8988T (cell line): ENCODE measurements at regions not wholly inside any gene's neighbourhood (a gene's known extent, or its start where the extent isn't known, plus 50 kb on each side); places are given as distances from the start of the nearest gene placed in this dataset.
"Not testable (repeated sequence)": the region's sequence is repeated elsewhere in the genome, so short reads cannot be mapped to it uniquely, and the experiment has no call there.

Experiments
- DNase-seq: peaks from one replicate; pipeline ENCODE4 v3.0.0; 2011

GRCh38 chr11:116328851-116329250 is 443.9 kb downstream of the BUD13 start:
- no peak for DNase-seq

DNA sequence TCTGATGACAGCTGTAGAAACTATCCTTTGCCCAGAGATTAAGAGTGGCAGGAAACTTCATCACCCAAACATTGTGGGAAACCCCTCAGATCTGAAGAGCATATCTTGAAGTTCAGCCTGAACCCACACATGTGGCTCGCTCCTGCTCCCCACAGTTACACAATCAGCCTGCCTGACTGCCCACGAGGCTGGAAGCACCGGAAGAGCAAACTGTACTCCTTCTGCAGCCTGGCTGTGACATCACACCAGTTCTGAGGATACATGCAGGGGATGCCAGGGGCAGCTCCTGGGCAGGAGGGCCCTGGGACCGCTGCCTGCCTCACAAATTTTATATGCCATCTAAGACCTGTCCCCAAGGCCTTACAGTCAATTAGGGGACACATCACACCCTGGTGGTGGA is 444.4 kb downstream of the BUD13 start:
- DNase-seq, result no peak

- no peak for DNase-seq
Observed at GRCh38 chr11:116326146-116326545, 446.6 kb downstream of the BUD13 start.

DNA sequence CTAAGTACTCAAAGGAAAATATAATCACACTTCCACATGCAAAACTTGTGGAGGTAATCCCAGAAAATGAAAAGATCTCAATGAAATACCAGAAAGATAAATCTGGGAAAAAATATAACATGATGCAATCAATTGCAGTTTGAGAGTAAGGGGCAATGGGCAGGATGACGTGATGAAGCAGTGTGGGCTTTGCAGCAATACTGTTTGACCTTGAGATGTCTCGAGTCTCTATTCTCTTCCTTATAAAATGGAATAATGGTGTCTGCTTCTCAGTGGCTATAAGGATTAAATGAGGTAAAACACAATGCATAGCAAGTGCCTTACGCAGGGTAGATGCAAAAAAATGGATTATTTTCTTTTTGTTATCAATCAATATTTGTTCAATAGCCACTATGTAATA is 447.5 kb downstream of the BUD13 start:
- DNase-seq, result no peak

DNA sequence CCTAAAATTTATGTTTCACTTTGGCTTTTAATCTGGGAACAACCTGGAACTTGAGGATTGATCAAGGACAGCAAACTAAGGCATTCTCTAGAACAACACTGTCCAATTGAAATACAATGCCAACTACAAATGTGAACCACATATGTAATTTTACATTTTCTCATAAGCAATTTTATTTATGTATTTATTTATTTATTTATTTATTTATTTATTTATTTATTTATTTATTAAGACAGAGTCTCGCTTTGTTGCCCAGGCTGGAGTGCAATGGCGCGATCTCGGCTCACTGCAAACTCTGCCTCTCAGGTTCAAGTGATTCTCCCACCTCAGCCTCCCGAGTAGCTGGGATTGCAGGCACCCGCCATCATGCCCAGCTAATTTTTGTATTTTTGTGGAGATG is 448.7 kb downstream of the BUD13 start:
- DNase-seq, result not testable (repeated sequence)

- no peak for DNase-seq
Observed at GRCh38 chr11:116317212-116317611, 455.6 kb downstream of the BUD13 start.

- DNase-seq, result no peak
Observed at GRCh38 chr11:116314006-116314405, 458.8 kb downstream of the BUD13 start.

- DNase-seq, result no peak
Observed at GRCh38 chr11:116312570-116313391, 460.0 kb downstream of the BUD13 start.

DNA sequence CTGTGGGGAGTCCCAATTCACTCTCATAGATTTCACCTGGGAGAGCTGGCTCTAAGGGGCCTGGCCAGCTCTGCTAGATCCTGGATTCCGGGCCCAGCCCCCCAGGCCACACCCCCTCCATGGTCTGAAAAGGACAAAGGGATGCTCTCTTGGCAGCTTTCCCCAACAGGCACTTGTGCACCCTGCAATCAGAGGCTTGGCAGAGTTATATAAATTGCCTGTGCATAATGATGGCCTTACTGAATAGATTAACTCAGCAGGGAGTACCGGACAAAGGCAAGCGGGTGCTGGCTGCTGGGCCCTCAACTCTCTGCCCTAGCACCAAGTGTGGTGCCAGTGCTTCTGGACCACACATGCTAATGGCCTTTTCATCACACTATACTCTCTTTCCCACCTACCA is 461.6 kb downstream of the BUD13 start:
- no peak for DNase-seq

DNA sequence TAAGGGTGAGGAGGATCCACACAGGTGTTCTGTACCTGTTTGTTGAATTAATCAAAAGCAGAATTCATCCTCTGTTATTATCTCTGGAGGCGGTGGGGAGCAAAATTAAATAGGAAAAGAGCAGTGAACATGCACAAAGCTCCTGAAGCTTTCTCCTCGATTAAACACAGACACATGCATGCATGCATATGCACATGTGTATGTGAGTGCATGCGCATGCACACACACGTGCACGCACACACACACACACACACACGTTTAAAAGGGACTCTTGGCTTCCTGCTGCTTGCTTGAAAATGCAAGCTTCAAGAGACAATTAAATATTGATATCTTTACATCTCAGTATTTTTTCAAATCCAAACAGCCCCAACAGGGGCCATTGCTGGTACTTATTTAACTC is 462.1 kb downstream of the BUD13 start:
- no peak for DNase-seq

DNA sequence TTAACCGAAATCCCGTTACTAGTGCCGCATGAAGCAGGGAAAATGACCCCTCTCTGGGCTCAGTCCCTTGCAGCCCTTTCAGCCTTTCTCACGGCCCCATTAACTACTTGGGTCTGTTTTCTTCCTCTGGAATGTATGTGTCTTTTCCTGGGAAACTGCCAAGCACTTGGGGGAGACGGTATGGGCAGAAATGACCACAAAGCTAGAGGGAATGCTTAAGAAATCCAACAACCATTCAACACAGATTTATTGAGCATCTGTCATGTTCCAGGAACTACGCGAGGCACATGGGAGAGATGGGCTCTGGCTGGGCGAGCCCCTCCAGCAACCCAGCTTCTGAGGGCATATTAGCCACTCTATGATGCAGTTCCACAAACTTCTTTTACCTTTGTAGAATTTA is 462.6 kb downstream of the BUD13 start:
- DNase-seq, result no peak

- no peak for DNase-seq
Observed at GRCh38 chr11:116309446-116309845, 463.3 kb downstream of the BUD13 start.

- no peak for DNase-seq
Observed at GRCh38 chr11:116302756-116303155, 470.0 kb downstream of the BUD13 start.

- DNase-seq, result no peak
Observed at GRCh38 chr11:116301141-116301540, 471.6 kb downstream of the BUD13 start.

DNA sequence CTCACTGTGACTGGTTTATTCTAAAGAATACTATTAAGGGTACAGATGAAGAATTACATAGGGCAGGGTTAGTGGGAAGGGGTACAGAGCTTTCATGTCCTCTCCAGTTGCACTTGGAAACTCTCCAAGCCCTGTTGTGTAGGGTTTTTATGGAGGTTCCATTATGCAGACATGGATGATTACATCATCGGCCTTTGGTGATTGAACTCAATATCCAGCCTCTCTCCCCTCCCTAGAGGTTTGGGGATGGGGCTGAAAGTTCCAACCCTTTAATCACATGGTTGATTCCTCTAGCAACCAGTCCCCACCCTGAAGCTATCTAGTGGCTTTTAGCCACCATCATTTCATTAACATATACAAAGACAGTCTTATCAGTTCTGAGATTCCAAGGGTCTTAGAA is 472.6 kb downstream of the BUD13 start:
- no peak for DNase-seq

- no peak for DNase-seq
Observed at GRCh38 chr11:116294630-116295029, 478.2 kb downstream of the BUD13 start.

DNA sequence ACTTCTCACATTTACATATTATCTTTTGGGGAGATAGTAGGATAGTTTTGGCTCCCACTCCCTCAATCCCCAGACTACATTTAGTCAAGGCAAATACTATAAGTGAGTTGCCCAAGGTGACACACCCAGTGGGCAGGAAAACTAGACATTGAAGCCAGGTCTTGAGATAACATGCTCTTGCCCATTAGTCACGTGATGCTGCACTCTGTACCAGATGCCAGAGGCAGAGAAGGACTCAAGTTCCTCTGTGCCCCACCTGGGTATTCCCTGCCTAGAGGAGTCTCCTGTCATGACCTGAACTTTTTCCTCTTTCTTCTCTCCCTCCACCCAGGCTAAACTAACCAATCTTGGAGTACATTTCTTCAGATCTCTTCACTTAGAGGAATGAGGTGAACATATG is 484.9 kb downstream of the BUD13 start:
- no peak for DNase-seq

DNA sequence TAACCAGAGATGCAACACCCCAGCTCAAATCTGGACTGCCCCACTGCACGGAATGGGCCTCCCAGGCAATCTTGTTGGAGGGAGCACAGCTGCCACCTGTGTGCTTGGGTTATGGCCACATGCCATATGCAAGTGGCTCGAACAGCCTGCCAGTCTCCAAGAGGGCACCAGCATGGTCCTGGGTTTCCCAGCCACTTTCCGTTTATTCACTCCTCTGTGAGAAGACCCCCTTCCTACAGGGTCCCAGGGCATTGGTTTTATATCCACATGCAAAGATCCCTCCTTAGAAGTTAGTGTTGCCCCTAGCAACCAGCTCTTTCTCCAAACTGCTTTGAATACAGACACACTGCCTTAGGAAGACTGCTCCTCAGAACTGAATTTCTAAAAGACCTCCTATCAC is 487.8 kb downstream of the BUD13 start:
- no peak for DNase-seq

- no peak for DNase-seq
Observed at GRCh38 chr11:116283300-116283699, 489.5 kb downstream of the BUD13 start.

DNA sequence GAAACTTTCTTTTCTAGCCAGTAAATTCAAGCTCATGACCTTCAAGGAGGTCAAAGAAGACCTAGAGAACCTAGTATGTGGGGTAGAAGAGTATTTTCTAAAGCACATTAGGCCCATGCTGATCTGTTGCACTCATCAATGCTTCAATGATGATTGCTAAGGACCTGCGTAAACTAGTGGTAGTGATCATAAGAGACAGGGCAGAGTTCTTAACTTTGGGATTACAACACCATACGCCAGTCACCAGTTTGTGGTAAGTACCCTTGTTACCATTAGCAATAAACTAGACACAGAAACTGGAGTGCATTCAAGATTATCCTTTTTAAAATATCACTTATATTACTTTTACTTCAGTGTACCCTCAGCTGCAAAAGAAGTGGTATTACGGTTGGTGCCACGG is 490.3 kb downstream of the BUD13 start:
- no peak for DNase-seq

DNA sequence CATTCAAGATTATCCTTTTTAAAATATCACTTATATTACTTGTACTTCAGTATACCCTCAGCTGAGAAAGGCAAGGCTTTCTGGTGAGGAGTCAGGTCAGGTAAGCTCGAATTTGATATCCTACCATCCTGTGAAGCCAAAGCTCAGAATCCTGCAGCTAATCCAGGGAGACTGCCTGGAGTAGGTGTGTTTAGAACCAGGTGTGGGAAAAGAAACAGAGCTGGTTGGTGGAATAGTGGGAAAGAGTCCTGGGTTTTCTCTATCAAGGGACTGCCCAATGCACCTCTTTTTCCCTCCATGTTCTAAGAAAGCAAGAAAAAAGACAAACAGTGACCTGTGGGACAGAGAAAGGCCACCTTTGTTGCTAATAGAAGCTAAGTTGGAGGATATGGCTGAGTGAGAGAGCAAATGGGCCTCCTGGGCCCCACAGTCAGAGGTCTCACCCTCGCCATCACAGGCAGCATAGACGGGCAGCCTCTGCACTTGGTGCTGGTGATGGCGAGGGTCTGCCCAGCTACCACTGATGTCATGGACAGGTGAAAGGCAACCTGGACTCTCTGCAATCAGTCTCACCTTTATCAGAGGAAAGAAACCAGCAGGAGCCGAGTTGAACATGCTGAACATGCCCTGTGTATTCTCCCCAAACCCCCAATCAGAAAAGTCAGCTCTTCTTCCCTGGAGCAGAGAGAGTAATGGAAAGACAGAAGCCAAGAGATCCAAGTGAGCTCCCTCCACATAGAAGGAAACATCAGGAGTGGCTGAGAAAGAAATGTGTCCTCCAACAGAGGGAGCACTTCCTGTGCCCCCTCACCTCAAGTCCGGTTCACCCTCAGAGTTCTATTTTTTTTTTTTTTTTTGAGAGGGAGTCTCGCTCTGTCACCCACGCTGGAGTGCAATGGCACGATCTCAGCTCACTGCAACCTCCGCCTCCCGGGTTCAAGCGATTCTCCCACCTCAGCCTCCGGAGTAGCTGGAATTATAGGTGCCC is 491.3 kb downstream of the BUD13 start:
- DNase-seq, result no peak

- DNase-seq, result no peak
Observed at GRCh38 chr11:116279511-116279910, 493.3 kb downstream of the BUD13 start.

- DNase-seq, result no peak
Observed at GRCh38 chr11:116278076-116278475, 494.7 kb downstream of the BUD13 start.
